GM12878 (cell line): ENCODE measurements at regions not wholly inside any gene's neighbourhood (a gene's known extent, or its start where the extent isn't known, plus 50 kb on each side); places are given as distances from the start of the nearest gene placed in this dataset.

Experiments
- ATAC-seq: fragments of 200-7000 bp; cut with Tn5 transposase; 3 replicates; pipeline ENCODE4 v1.9.1; 2020; ENCODE audit warnings: mild to moderate bottlenecking, moderate library complexity
- BruUV-seq: library from RNA; stranded (reverse); fragments of 400-500 nt; replicated peaks from 2 replicates; lab custom pipeline; 2021; lab: Mats Ljungman, UMichigan
- CTCF ChIA-PET: fragments of 300-600 bp; sonication (Branson Sonifier 250); formaldehyde crosslinking; extraction: SDS; loops from one replicate; lab custom pipeline; 2021; ENCODE audit warnings: inconsistent platforms; lab: Yijun Ruan, JAX
- POLR2A ChIA-PET: fragments of 350-600 bp; formaldehyde crosslinking; extraction: SDS; loops from one replicate; lab custom pipeline; 2021; ENCODE audit warnings: inconsistent platforms; lab: Charles Lee
- RAD21 ChIA-PET: fragments of 300-600 bp; sonication (Branson Sonifier 250); formaldehyde crosslinking; loops from one replicate; lab custom pipeline; 2023; ENCODE audit warnings: antibody characterized with exemption; ENCODE audit not compliant: unreplicated experiment; lab: Charles Lee
- SMC1A ChIA-PET: fragments of 300-600 bp; sonication (Branson Sonifier 250); formaldehyde crosslinking; loops from one replicate; lab custom pipeline; 2023; ENCODE audit not compliant: unreplicated experiment, uncharacterized antibody; lab: Charles Lee
- DNase-seq: peaks from one replicate; pipeline ENCODE4 v3.0.0-alpha.2; 2011; ENCODE audit warnings: low read depth, low spot score
- FAIRE-seq: peaks from 3 replicates; lab custom pipeline; 2011; peaks lifted over from hg19 to GRCh38; lab: Jason Lieb, UNC
- H2AFZ ChIP-seq: 2 replicates; pipeline ENCODE4 v1.6.0; 2011; ENCODE audit warnings: low read depth, low read length, control low read depth; ENCODE audit not compliant: control insufficient read depth
- H3K27ac ChIP-seq: 2 replicates; pipeline ENCODE4 v1.5.1; 2011; ENCODE audit warnings: control low read depth; ENCODE audit not compliant: control insufficient read depth, insufficient read depth
- H3K27me3 ChIP-seq, 2 experiments: replicated peaks in 1 of 2; 2 replicates each; pipeline versions ENCODE4 v1.6.0 to v1.6.1; 2011; ENCODE audit warnings: low read length in 1 of 2; ENCODE audit not compliant: control insufficient read depth in 2 of 2, insufficient read depth in 2 of 2
- H3K36me3 ChIP-seq, 2 experiments: 2 replicates each; pipeline ENCODE4 v1.5.1; 2011; ENCODE audit warnings: low read length in 1 of 2; ENCODE audit not compliant: control insufficient read depth in 2 of 2, insufficient read depth in 2 of 2
- H3K4me1 ChIP-seq: 2 replicates; pipeline ENCODE4 v1.6.1; 2011; ENCODE audit warnings: mild to moderate bottlenecking, low read length, moderate library complexity, mixed read lengths; ENCODE audit not compliant: control insufficient read depth, insufficient read depth
- H3K4me2 ChIP-seq: 2 replicates; pipeline ENCODE4 v1.6.0; 2011; ENCODE audit warnings: control low read depth; ENCODE audit not compliant: control insufficient read depth, insufficient read depth
- H3K4me3 ChIP-seq: fragments of 200-600 bp; sonication (generic); 2 replicates; pipeline ENCODE4 v1.5.1; 2016
- H3K79me2 ChIP-seq: 2 replicates; pipeline ENCODE4 v1.6.0; 2011; ENCODE audit warnings: low read length; ENCODE audit not compliant: control insufficient read depth, insufficient read depth
- H3K9ac ChIP-seq: 2 replicates; pipeline ENCODE4 v1.8.0; 2011; ENCODE audit warnings: low read length, control low read depth, mixed read lengths; ENCODE audit not compliant: control insufficient read depth, insufficient read depth
- H3K9me3 ChIP-seq: replicated peaks from 3 replicates; pipeline ENCODE4 v1.5.1; 2011; ENCODE audit warnings: mild to moderate bottlenecking, low read length; ENCODE audit not compliant: control insufficient read depth, insufficient read depth
- H4K20me1 ChIP-seq: 2 replicates; pipeline ENCODE4 v1.6.0; 2011; ENCODE audit not compliant: control insufficient read depth, insufficient read depth
- BCLAF1 ChIP-seq: fragments of 450-650 bp; IDR thresholded peaks from 2 replicates; pipeline ENCODE4 v1.6.1; 2017; ENCODE audit warnings: antibody characterized with exemption, mild to moderate bottlenecking, moderate library complexity
- EZH2 ChIP-seq: IDR thresholded peaks from 2 replicates; pipeline ENCODE4 v1.6.1; 2012; ENCODE audit warnings: low read depth, mild to moderate bottlenecking, control low read depth, inconsistent platforms, low read length, borderline replicate concordance; ENCODE audit not compliant: control insufficient read depth
- FOS ChIP-seq: IDR thresholded peaks from 3 replicates; pipeline ENCODE4 v1.6.1; 2011; ENCODE audit warnings: borderline replicate concordance; ENCODE audit not compliant: insufficient read length; ENCODE audit errors: extremely low read depth
- HDGF ChIP-seq: fragments of 450-650 bp; IDR thresholded peaks from 2 replicates; pipeline ENCODE4 v1.6.1; 2016; ENCODE audit warnings: antibody characterized with exemption
- MLLT1 ChIP-seq: fragments of 450-650 bp; IDR thresholded peaks from 2 replicates; pipeline ENCODE4 v1.6.1; 2016; ENCODE audit warnings: mild to moderate bottlenecking
- STAT1 ChIP-seq: fragments of 450-650 bp; conservative IDR thresholded peaks from 2 replicates; pipeline ENCODE4 v1.6.1; 2014; ENCODE audit warnings: antibody characterized with exemption, mild to moderate bottlenecking
- ZNF24 ChIP-seq: fragments of 450-650 bp; IDR thresholded peaks from 2 replicates; pipeline ENCODE4 v1.6.1; 2017; ENCODE audit warnings: antibody characterized with exemption, mild to moderate bottlenecking
- WGBS: methylation state at CpG from one replicate; pipeline ENCODE4 v1.1.6; 2016; ENCODE audit warnings: low lambda C conversion rate; ENCODE audit not compliant: insufficient replicate concordance, insufficient coverage; ENCODE audit errors: missing lambda C conversion rate; 5-methylcytosine and 5-hydroxymethylcytosine counted together
- in situ Hi-C: fragments of 300-500 bp; cut with MboI; formaldehyde crosslinking; loops from 9 replicates; pipeline ENCODE4 v1.14.3; 2018; ENCODE audit warnings: mixed read lengths
- intact Hi-C: fragments of 100-400 bp; cut with micrococcal nuclease; formaldehyde crosslinking; loops from one replicate; pipeline ENCODE4 v1.14.2; 2022; ENCODE audit not compliant: unreplicated experiment

GRCh38 chr12:4833053-4833452 lies 76.7 kb upstream of the KCNA1 start:
- no peak for TF ChIP-seq HDGF
- TF ChIP-seq MLLT1 = no peak
- TF ChIP-seq STAT1 = no peak
- no peak for TF ChIP-seq ZNF24
- TF ChIP-seq EZH2 = no peak
- no peak for TF ChIP-seq BCLAF1
- no peak for TF ChIP-seq FOS
- TF ChIP-seq, all 136 proteins: peak for 0
- 51% methylated on average over 3 of the region's 3 CpGs for WGBS
- ATAC-seq (no peak), FAIRE-seq (no peak), DNase-seq (no peak)
- H4K20me1 ChIP-seq = no peaks in the 10 kb centered on the region
- RAD21 ChIA-PET = interaction anchor here (1.3 kb wide), 1 partner anchor 180 kb away, joined by 3 read pairs; no protein-coding TSS in a partner anchor
- in situ Hi-C loops = no loop called here
- intact Hi-C loops = no loop called here
- H3K27ac ChIP-seq = no peak overlapping the region
- H2AFZ ChIP-seq = no peak overlapping the region
- no peaks in the 10 kb centered on the region for H3K27me3 ChIP-seq
- H3K4me2 ChIP-seq = no peak overlapping the region
- SMC1A ChIA-PET = no interaction called here
- CTCF ChIA-PET = interaction anchor here (1.1 to 2.7 kb wide), 4 partner anchors 13 to 24 kb away, joined by 3 to 7 read pairs (median 5); no protein-coding TSS in a partner anchor
- POLR2A ChIA-PET = no interaction called here
- no peaks in the 10 kb centered on the region for H3K36me3 ChIP-seq
- H3K9me3 ChIP-seq = peaks cover 11% of the 10 kb centered on the region
- H3K4me1 ChIP-seq = peaks cover 14% of the 10 kb centered on the region
- H3K9ac ChIP-seq = no peak overlapping the region
- no peak overlapping the region for H3K4me3 ChIP-seq
- BruUV-seq = no TSS peak
- H3K79me2 ChIP-seq = peaks cover 8% of the 10 kb centered on the region
